Activated naive CD4-positive, alpha-beta T cell treated with anti-CD3 and anti-CD28 coated beads, Interleukin-2, amount 50 U/mL, for 24 hours (primary cell): ENCODE measurements at regions not wholly inside any gene's neighbourhood (a gene's known extent, or its start where the extent isn't known, plus 50 kb on each side); places are given as distances from the start of the nearest gene placed in this dataset.
A peak's percentile ranks its signal among the peaks of the same experiment; 100 is the strongest.
"Not testable (repeated sequence)": the region's sequence is repeated elsewhere in the genome, so short reads cannot be mapped to it uniquely, and the experiment has no call there.

Source experiments
- H3K27ac Mint-ChIP-seq: one replicate; pipeline ENCODE4 v1.8.0; 2021; ENCODE audit warnings: mild to moderate bottlenecking, mixed read lengths
- H3K27me3 Mint-ChIP-seq: one replicate; pipeline ENCODE4 v1.8.0; 2021; ENCODE audit warnings: mixed read lengths
- H3K36me3 Mint-ChIP-seq: one replicate; pipeline ENCODE4 v1.8.0; 2021; ENCODE audit warnings: mixed read lengths
- H3K4me1 Mint-ChIP-seq: one replicate; pipeline ENCODE4 v1.8.0; 2021; ENCODE audit warnings: mixed read lengths
- H3K4me3 Mint-ChIP-seq: one replicate; pipeline ENCODE4 v1.8.0; 2021; ENCODE audit warnings: mild to moderate bottlenecking, mixed read lengths
- H3K9me3 Mint-ChIP-seq: one replicate; pipeline ENCODE4 v1.8.0; 2021; ENCODE audit warnings: mixed read lengths

DNA sequence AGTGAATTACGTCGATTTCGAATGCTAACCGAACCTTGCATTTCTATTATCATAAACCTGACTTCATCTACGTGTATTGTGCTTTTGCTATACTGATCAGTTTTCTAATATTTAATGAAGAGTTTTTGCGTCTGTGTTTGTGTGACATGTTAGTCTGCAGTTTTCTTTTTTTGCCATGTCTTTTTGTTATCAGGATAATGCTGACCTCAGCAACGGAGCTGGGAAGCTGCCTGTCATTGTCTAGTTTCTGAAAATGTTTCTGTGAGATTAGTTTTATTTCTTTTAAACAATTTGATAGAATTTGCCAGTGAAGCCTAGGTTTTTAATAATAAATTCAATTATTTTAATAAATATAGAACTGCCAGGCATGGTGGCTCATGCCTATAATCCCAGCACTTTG, 139.3 kb downstream of the LAT start:
- not testable (repeated sequence) for H3K9me3 Mint-ChIP-seq, H3K4me3 Mint-ChIP-seq, H3K27me3 Mint-ChIP-seq, H3K27ac Mint-ChIP-seq, H3K36me3 Mint-ChIP-seq
- H3K4me1 Mint-ChIP-seq: peaks cover 11% of the 10 kb centered on the region

DNA sequence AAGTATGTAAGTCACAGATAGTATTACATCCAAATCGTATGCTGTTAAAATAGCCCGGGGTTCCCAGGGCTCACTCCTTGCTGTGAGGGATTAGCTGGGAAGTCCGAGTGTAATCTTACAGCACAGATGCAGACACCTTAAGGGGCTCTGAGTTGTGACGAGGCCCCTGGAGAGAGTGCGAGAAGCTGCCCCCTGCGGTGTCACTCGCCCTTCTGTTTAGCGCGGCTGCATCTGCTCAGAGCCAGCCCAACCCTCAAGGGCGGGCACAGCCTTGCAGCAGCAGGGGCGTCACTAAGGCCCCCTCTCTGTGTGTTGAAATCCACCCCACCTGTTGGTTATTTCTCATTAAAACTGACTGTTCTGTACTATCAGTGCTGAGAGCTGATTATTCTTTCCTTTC, 135.8 kb downstream of the LAT start:
- not testable (repeated sequence) for H3K4me3 Mint-ChIP-seq

GRCh38 chr16:29118301-29118957, 133.6 kb downstream of the LAT start:
- not testable (repeated sequence) for H3K27me3 Mint-ChIP-seq, H3K9me3 Mint-ChIP-seq, H3K4me3 Mint-ChIP-seq, H3K27ac Mint-ChIP-seq, H3K36me3 Mint-ChIP-seq
- H3K4me1 Mint-ChIP-seq: peaks cover 45% of the 10 kb centered on the region

More for the DNA sequence above, 135.8 kb downstream of the LAT start:
- not testable (repeated sequence) for H3K9me3 Mint-ChIP-seq, H3K27ac Mint-ChIP-seq, H3K27me3 Mint-ChIP-seq, H3K36me3 Mint-ChIP-seq
- H3K4me1 Mint-ChIP-seq: peaks cover 27% of the 10 kb centered on the region

GRCh38 chr16:29117631-29118030, 132.8 kb downstream of the LAT start:
- no peaks in the 10 kb centered on the region for H3K9me3 Mint-ChIP-seq
- H3K27me3 Mint-ChIP-seq: no peaks in the 10 kb centered on the region
- H3K4me1 Mint-ChIP-seq: peaks cover 51% of the 10 kb centered on the region
- no peak overlapping the region for H3K27ac Mint-ChIP-seq
- no peak overlapping the region for H3K4me3 Mint-ChIP-seq
- H3K36me3 Mint-ChIP-seq: peaks cover 9% of the 10 kb centered on the region

DNA sequence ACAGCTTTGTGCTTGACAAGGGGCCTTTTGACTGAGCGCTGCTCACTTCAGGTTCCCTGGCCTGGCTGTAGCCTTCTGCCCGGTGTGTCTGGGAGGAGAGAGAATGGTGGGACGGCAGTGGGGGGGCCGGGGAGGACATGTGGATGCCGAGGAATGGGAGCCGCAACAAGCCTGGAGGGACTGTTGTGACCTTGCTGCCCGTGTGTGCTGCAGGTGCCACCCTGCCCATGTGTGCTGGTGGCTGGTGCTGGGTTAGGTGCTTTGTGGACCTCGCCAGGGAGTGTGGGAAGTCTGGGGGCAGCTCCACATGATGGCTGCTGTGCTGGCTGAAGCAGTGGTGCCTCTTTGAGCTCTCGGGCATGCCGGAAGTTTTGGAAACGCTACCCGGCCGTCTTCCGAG, 132.1 kb downstream of the LAT start:
- peaks cover 7% of the 10 kb centered on the region for H3K36me3 Mint-ChIP-seq
- no peaks in the 10 kb centered on the region for H3K27me3 Mint-ChIP-seq
- H3K9me3 Mint-ChIP-seq: no peaks in the 10 kb centered on the region
- H3K4me3 Mint-ChIP-seq: no peak overlapping the region
- H3K27ac Mint-ChIP-seq: no peak overlapping the region
- peaks cover 57% of the 10 kb centered on the region for H3K4me1 Mint-ChIP-seq

GRCh38 chr16:29116207-29116606, 131.4 kb downstream of the LAT start:
- not testable (repeated sequence) for H3K9me3 Mint-ChIP-seq, H3K4me3 Mint-ChIP-seq, H3K36me3 Mint-ChIP-seq, H3K27me3 Mint-ChIP-seq
- Mint-ChIP-seq H3K27ac (peak overlapping the region; percentile 4), H3K4me1 (peaks cover 57% of the 10 kb centered on the region)

GRCh38 chr16:29115802-29116141, 130.9 kb downstream of the LAT start:
- Mint-ChIP-seq H3K4me1 (peaks cover 60% of the 10 kb centered on the region), H3K27ac (peak overlapping the region; percentile 4)
- not testable (repeated sequence) for H3K4me3 Mint-ChIP-seq, H3K27me3 Mint-ChIP-seq, H3K9me3 Mint-ChIP-seq, H3K36me3 Mint-ChIP-seq

DNA sequence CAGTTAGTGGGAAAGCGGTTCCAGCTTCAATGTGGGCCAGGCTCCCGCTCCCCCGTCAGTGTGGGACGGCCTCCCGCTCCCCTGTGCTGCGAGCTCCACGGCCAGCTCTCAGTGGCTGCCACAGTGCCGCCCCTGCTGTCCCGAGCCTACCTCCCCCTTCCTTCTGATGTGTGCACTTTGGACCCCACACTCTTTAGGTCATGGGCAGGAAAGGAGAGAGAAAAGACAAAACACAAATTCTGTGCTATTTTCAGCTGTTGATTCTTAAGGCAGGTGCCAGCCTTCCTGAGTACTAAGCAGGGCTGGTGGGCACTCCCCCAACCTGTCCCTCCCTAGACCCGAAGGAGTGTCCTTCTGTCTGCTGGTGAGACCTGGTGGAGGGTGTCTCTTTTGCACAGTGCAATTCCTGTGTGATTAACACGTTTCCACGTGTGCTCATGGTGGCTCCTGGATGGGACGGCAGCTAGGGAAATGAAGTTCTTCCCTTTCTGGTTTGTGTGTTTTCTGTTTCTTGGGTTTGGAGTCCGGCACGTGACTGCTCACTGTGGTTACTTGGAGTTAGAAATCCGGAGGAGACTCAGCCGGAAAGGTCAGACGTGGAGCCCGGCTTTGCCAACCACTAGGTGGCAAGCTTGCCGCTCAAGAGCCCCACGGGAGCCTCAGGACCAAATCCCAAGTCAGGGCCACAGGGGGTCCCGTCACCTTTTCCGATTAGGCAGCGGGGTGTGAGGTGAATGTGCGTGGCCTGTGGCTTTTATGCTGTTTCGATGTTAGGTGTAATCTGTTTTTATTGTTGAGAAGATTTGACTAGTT, 130.3 kb downstream of the LAT start:
- not testable (repeated sequence) for H3K4me3 Mint-ChIP-seq, H3K27me3 Mint-ChIP-seq, H3K9me3 Mint-ChIP-seq, H3K36me3 Mint-ChIP-seq
- peak overlapping the region; percentile 38 for H3K27ac Mint-ChIP-seq
- peaks cover 60% of the 10 kb centered on the region for H3K4me1 Mint-ChIP-seq

- Mint-ChIP-seq H3K9me3 (no peaks in the 10 kb centered on the region), H3K27ac (peak overlapping the region; percentile 38), H3K36me3 (peaks cover 7% of the 10 kb centered on the region), H3K4me3 (no peak overlapping the region), H3K27me3 (no peaks in the 10 kb centered on the region), H3K4me1 (peaks cover 60% of the 10 kb centered on the region)
These were observed 129.7 kb downstream of the LAT start for GRCh38 chr16:29114574-29114973.

DNA sequence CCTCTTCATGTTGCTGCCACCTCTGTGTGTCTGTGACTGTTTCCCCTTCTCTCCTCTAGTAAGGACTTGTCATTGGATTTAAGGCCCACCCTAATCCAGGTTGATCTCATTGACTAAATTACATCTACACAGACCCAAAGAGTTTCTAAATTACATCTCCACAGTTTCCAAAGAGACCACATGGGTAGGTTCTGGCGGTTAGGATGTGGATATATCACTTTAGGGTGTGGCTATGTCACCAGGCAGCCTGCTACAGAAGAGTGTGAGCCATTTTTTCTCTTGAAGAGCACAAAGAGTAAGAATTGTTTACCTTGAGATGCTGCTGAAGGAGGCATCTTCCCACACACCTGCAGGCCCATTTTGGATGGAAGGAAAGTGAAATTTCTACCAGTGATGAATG, 128.6 kb downstream of the LAT start:
- not testable (repeated sequence) for H3K4me3 Mint-ChIP-seq, H3K27me3 Mint-ChIP-seq
- peaks cover 58% of the 10 kb centered on the region for H3K4me1 Mint-ChIP-seq

DNA sequence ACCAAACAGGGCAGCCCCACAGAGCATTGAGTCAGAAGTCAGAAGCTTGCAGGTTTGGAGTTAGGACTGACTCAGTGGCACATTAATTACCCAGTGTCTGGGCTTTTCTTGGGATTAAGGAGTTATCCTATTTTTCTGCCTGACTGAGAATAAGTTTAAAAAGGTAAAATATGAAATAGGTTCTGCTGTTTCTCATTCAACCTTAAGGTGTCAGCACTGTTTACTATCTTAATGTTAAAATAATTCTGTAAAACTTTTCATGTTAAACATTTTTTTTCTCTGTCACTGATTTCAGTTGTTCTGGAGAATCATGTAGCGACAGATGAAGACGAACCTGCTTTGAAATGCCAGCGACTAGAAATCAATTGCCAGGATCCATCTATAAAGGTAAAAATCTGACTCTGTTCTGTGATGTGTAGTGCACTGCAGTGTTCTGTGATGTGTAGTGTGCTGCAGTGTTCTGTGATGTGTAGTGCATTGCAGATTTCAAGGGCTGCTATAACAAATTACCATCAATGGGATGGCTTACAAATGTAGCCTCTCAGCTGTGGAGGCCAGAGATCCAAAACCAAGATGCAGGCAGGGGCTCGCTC, 128.0 kb downstream of the LAT start:
- Mint-ChIP-seq H3K9me3 (no peaks in the 10 kb centered on the region), H3K4me3 (no peak overlapping the region), H3K27me3 (no peaks in the 10 kb centered on the region), H3K27ac (no peak overlapping the region), H3K4me1 (peaks cover 52% of the 10 kb centered on the region), H3K36me3 (peaks cover 7% of the 10 kb centered on the region)

More for the DNA sequence above, 128.6 kb downstream of the LAT start:
- H3K36me3 Mint-ChIP-seq, H3K9me3 Mint-ChIP-seq, H3K27ac Mint-ChIP-seq: not testable (repeated sequence)

DNA sequence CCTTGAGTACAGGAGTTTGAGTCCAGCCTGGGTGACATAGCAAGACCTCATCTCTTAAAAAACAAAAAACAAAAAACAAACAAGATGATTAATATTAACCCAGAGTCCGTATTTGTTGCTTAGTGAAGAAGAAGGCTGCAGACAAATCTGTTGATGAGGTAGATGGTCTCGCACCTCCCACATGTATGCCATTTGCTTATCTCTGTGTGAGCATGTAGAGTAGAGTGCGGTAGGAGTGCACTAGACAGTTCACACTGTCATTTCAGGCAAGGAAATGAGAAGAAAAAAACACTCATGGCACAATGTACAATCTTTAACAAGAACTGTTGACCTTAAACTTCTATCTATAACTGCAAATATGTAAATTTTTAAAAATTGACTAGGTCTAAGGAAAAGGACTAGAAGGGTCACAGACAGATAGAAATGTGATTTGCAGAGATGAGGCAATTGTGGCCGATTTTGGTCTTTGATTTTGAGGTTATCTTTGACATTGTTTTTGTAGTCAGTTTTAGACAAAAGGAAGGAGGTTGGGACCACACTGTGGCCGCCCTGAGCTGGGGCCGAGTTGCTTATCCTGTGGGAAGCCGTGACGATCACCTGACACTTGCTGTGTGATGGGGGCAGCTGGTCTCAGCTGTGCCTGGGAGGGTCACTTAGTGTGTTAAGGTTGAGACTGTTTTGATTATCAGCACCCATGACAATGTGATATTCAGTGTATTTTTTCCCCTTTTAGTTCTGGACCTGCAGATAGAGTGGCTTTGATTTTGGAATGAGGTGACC, 127.2 kb downstream of the LAT start:
- H3K4me3 Mint-ChIP-seq, H3K9me3 Mint-ChIP-seq, H3K27me3 Mint-ChIP-seq, H3K36me3 Mint-ChIP-seq: not testable (repeated sequence)
- Mint-ChIP-seq H3K27ac (peak overlapping the region; percentile 41), H3K4me1 (peaks cover 48% of the 10 kb centered on the region)

GRCh38 chr16:29111421-29111820, 126.6 kb downstream of the LAT start:
- Mint-ChIP-seq H3K36me3 (peaks cover 3% of the 10 kb centered on the region), H3K27ac (no peak overlapping the region), H3K9me3 (no peaks in the 10 kb centered on the region), H3K4me1 (peaks cover 44% of the 10 kb centered on the region), H3K27me3 (no peaks in the 10 kb centered on the region), H3K4me3 (no peak overlapping the region)

DNA sequence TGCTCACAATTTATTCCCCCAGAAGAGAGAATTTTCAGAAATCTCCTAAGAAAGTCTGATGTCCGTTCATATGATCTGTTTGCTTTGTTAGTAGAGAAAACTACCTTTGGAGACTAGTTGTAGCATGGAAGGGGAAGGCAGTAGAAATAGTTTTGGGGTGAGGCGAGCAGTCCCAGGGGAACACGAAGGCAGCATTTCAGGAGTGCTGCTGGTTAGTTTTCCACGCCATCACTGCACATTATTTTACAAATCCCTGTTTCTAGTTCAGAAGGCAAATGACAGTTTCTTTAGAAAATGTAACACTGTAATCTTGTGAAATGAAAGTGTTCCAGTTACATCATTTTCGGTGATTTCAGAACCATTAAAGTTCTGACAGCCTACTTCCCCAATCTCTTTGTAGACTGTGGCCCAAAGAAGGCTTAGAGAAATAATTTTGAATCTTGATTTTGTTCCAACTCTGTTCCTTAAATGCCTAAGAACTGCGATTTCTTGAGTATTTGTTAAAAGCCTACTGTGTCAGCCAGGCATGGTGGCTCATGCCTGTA, 123.8 kb downstream of the LAT start:
- not testable (repeated sequence) for H3K9me3 Mint-ChIP-seq, H3K27ac Mint-ChIP-seq, H3K4me3 Mint-ChIP-seq, H3K27me3 Mint-ChIP-seq, H3K36me3 Mint-ChIP-seq
- H3K4me1 Mint-ChIP-seq: peaks cover 21% of the 10 kb centered on the region

DNA sequence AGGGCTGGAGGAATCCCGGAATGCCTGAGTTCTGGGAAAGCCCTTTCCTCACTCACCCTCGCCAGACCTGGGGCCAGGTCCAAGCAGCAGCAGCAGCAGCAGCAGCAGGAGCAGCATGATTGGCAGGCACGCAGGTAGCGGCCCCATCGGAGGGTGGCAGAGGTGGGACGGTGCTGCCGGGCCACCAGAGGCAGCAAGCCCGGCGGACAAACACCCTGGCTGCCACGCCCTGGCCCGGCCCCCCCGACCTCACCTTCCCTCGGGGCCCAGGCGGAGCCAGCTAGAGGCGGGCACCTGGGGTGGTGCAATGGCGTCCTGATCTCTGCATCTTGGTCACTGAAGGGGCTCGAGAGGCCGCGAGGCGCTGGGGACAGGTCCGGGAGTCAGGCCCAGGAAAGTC, 122.4 kb downstream of the LAT start:
- no peaks in the 10 kb centered on the region for H3K36me3 Mint-ChIP-seq
- no peak overlapping the region for H3K4me3 Mint-ChIP-seq
- peaks cover 10% of the 10 kb centered on the region for H3K4me1 Mint-ChIP-seq
- no peak overlapping the region for H3K27ac Mint-ChIP-seq
- H3K27me3 Mint-ChIP-seq: no peaks in the 10 kb centered on the region
- H3K9me3 Mint-ChIP-seq: no peaks in the 10 kb centered on the region
